Adrenal gland (tissue), 5 donors: ENCODE measurements at regions not wholly inside any gene's neighbourhood (a gene's known extent, or its start where the extent isn't known, plus 50 kb on each side); places are given as distances from the start of the nearest gene placed in this dataset.

ENCODE experiments used
- POLR2A ChIP-seq, 2 donors: fragments of 450-650 bp; IDR thresholded peaks; one replicate each; pipeline ENCODE4 v1.6.1; 2017; ENCODE audit warnings: antibody characterized with exemption in 2 of 2, mild to moderate bottlenecking in 2 of 2, moderate library complexity in 1 of 2
- TF ChIP-seq, protein P1 (sequence below), 6 experiments: fragments of 450-650 bp in 4 of 6; fragments of 200-600 bp in 2 of 6; sonication (generic) in 1 of 6; IDR thresholded peaks; 1 replicate in 5 of 6; 2 replicates in 1 of 6; pipeline versions ENCODE4 v1.5.1 to v1.8.0; 2016 to 2021; ENCODE audit warnings: antibody characterized with exemption in 6 of 6, mild to moderate bottlenecking in 2 of 6, moderate library complexity in 1 of 6
- donor health status: DM: no; HTN: no; CAD: no.

DNA sequence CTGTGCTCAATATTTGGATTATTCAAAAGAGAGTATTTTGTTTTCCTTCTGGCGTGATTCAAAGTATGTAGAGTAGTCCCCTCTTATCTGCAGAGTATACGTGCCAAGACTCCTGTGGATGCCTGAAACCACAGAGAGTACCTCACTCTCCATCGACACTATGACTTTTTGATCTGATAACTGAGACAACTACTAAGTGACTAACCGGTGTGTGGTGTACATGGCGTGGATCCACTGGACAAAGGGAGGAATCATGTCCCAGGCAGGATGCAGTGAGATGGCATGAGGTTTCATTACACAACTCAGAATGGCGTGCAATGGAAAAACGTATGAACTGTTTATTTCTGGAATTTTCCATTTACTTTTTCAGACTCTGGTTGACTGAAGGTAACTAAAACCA, 112.2 kb upstream of the PDE7B start:
- TF ChIP-seq, protein P1, sequence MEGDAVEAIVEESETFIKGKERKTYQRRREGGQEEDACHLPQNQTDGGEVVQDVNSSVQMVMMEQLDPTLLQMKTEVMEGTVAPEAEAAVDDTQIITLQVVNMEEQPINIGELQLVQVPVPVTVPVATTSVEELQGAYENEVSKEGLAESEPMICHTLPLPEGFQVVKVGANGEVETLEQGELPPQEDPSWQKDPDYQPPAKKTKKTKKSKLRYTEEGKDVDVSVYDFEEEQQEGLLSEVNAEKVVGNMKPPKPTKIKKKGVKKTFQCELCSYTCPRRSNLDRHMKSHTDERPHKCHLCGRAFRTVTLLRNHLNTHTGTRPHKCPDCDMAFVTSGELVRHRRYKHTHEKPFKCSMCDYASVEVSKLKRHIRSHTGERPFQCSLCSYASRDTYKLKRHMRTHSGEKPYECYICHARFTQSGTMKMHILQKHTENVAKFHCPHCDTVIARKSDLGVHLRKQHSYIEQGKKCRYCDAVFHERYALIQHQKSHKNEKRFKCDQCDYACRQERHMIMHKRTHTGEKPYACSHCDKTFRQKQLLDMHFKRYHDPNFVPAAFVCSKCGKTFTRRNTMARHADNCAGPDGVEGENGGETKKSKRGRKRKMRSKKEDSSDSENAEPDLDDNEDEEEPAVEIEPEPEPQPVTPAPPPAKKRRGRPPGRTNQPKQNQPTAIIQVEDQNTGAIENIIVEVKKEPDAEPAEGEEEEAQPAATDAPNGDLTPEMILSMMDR (IDR thresholded peaks at IDR 0.05): no peak
- TF ChIP-seq POLR2A (IDR thresholded peaks at IDR 0.05): no peak
